GM23338 (cell line): ENCODE measurements at regions not wholly inside any gene's neighbourhood (a gene's known extent, or its start where the extent isn't known, plus 50 kb on each side); places are given as distances from the start of the nearest gene placed in this dataset.

Experiments
- ATAC-seq: fragments of 200-7000 bp; cut with Tn5 transposase; 3 replicates; pipeline ENCODE4 v1.9.1; 2020
- DNase-seq: peaks from one replicate; pipeline ENCODE4 v3.0.0-alpha.2; 2015; ENCODE audit warnings: low spot score
- H2AFZ ChIP-seq: fragments of 200-600 bp; sonication (generic); 2 replicates; pipeline ENCODE4 v1.8.0; 2016; ENCODE audit warnings: antibody characterized with exemption, mild to moderate bottlenecking, moderate library complexity
- H3F3A ChIP-seq: fragments of 200-600 bp; sonication (generic); replicated peaks from 2 replicates; pipeline ENCODE4 v1.8.0; 2017; ENCODE audit warnings: antibody characterized with exemption, mixed run types, low read depth
- H3K27ac ChIP-seq: fragments of 200-600 bp; sonication (generic); 2 replicates; pipeline ENCODE4 v1.6.1; 2016; ENCODE audit warnings: low read depth
- H3K27me3 ChIP-seq: fragments of 200-600 bp; sonication (generic); 2 replicates; pipeline ENCODE4 v1.8.0; 2016; ENCODE audit warnings: mild to moderate bottlenecking, mixed run types, moderate library complexity; ENCODE audit not compliant: insufficient read depth
- H3K36me3 ChIP-seq: fragments of 200-600 bp; sonication (generic); 2 replicates; pipeline ENCODE4 v1.8.0; 2016; ENCODE audit warnings: mild to moderate bottlenecking; ENCODE audit not compliant: insufficient read depth
- H3K4me1 ChIP-seq: fragments of 200-600 bp; sonication (generic); 2 replicates; pipeline ENCODE4 v1.8.0; 2016; ENCODE audit warnings: mild to moderate bottlenecking, moderate library complexity; ENCODE audit not compliant: insufficient read depth
- H3K4me2 ChIP-seq: fragments of 200-600 bp; sonication (generic); 2 replicates; pipeline ENCODE4 v1.7.1; 2017; ENCODE audit warnings: mixed run types
- H3K4me3 ChIP-seq: fragments of 200-600 bp; sonication (generic); 2 replicates; pipeline ENCODE4 v1.6.1; 2016; ENCODE audit warnings: mixed run types
- H3K79me2 ChIP-seq: fragments of 200-600 bp; sonication (generic); replicated peaks from 2 replicates; pipeline ENCODE4 v1.8.0; 2017; ENCODE audit warnings: mild to moderate bottlenecking; ENCODE audit not compliant: insufficient read depth
- H3K9me2 ChIP-seq: fragments of 200-600 bp; sonication (generic); 2 replicates; pipeline ENCODE4 v1.8.0; 2017; ENCODE audit not compliant: insufficient read depth
- H4K20me1 ChIP-seq: fragments of 200-600 bp; sonication (generic); replicated peaks from 2 replicates; pipeline ENCODE4 v1.8.0; 2017; ENCODE audit warnings: mild to moderate bottlenecking; ENCODE audit not compliant: insufficient read depth
- H3K27ac Mint-ChIP-seq: 2 replicates; pipeline ENCODE4 v1.8.0; 2020; ENCODE audit warnings: inconsistent platforms, mild to moderate bottlenecking, moderate library complexity, mixed read lengths
- H3K27me3 Mint-ChIP-seq: 3 replicates; pipeline ENCODE4 v1.8.0; 2022; ENCODE audit warnings: low read depth, mild to moderate bottlenecking, moderate library complexity, mixed read lengths, inconsistent platforms; ENCODE audit not compliant: insufficient read depth, poor library complexity
- H3K36me3 Mint-ChIP-seq: 3 replicates; pipeline ENCODE4 v1.8.0; 2021; ENCODE audit warnings: low read depth, mild to moderate bottlenecking, inconsistent platforms, moderate library complexity, mixed read lengths
- H3K4me1 Mint-ChIP-seq: 3 replicates; pipeline ENCODE4 v1.8.0; 2020; ENCODE audit warnings: mild to moderate bottlenecking, inconsistent platforms, mixed read lengths
- H3K4me3 Mint-ChIP-seq: 3 replicates; pipeline ENCODE4 v1.8.0; 2021; ENCODE audit warnings: moderate library complexity, mild to moderate bottlenecking, inconsistent platforms, mixed read lengths
- H3K9me3 Mint-ChIP-seq: 3 replicates; pipeline ENCODE4 v1.8.0; 2020; ENCODE audit warnings: moderate library complexity, mild to moderate bottlenecking, inconsistent platforms, mixed read lengths
- CREB1 ChIP-seq: fragments of 250-450 bp; sonication (Bioruptor Pico); IDR thresholded peaks from 2 replicates; pipeline ENCODE4 v1.5.0; 2020; ENCODE audit warnings: low read depth, mild to moderate bottlenecking, moderate library complexity
- POLR2AphosphoS5 ChIP-seq: IDR thresholded peaks from 2 replicates; pipeline ENCODE4 v1.6.1; 2016; ENCODE audit warnings: antibody characterized with exemption, low read depth
- STAT1 ChIP-seq: IDR thresholded peaks from one replicate; pipeline ENCODE4 v1.6.1; 2016; ENCODE audit warnings: antibody characterized with exemption; ENCODE audit not compliant: unreplicated experiment
- ZNF114 ChIP-seq: fragments of 250-450 bp; sonication (Bioruptor Pico); IDR thresholded peaks from 2 replicates; pipeline ENCODE4 v1.5.0; 2020; ENCODE audit warnings: mild to moderate bottlenecking, moderate library complexity
- TF ChIP-seq, protein P1 (sequence below): fragments of 250-450 bp; sonication (Bioruptor Pico); IDR thresholded peaks from 2 replicates; pipeline ENCODE4 v1.5.0; 2020; ENCODE audit warnings: mild to moderate bottlenecking, moderate library complexity
- TF ChIP-seq, protein P2 (sequence below), 2 experiments: fragments of 200-600 bp in 1 of 2; sonication (generic) in 1 of 2; conservative IDR thresholded peaks; 2 replicates each; pipeline versions ENCODE4 v1.5.1 to v1.6.1; 2016 to 2017; ENCODE audit warnings: antibody characterized with exemption in 2 of 2, low read depth in 2 of 2, mild to moderate bottlenecking in 2 of 2, moderate library complexity in 1 of 2
- TF ChIP-seq, protein P3 (sequence below): IDR thresholded peaks from one replicate; pipeline ENCODE4 v1.6.1; 2018; ENCODE audit warnings: antibody characterized with exemption; ENCODE audit not compliant: unreplicated experiment

DNA sequence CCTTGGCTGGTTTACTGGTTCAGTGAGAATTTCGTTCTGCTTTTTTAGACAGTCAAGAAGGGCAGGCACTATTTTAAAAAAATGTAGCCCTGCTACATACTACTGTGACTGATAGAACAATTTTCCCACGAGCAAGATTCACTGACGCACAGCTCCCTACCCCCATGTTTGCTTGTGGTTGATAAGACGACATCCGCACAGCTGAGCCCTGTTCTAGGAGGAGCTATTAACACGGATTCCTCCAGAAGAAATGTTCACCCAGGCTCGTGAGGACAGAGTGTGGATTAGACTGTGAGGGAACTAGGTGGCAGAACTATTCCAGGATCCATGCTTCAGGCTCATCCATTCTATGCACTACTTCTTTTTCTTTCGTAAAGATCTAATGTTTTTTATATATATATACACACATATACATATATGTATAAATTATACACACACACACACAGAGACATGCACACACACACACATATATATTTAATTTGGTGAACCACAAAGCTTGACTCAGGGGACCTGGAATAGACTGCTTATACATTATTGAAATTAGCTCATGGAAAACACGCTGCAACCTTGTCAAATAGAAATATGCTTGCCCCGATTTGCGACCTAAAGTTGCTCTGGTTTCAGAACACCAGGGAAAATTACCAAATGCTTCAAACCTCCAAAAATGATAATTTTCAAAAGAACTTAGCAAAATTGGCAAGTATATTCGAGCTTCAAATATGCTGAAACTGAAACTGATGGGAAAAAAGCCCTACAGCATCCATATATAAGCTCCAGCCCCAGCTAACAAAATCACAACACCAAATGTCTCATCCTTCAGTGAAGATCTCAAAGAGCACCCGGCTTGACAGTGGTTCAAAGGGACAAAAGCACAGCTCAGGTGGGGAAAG lies 370.4 kb downstream of the SOCS6 start:
- no peak for TF ChIP-seq STAT1
- no peak for TF ChIP-seq CREB1 (CRISPR knock-in tag)
- no peak for TF ChIP-seq POLR2AphosphoS5
- TF ChIP-seq ZNF114 (CRISPR knock-in tag), result no peak
- TF ChIP-seq, protein P1, sequence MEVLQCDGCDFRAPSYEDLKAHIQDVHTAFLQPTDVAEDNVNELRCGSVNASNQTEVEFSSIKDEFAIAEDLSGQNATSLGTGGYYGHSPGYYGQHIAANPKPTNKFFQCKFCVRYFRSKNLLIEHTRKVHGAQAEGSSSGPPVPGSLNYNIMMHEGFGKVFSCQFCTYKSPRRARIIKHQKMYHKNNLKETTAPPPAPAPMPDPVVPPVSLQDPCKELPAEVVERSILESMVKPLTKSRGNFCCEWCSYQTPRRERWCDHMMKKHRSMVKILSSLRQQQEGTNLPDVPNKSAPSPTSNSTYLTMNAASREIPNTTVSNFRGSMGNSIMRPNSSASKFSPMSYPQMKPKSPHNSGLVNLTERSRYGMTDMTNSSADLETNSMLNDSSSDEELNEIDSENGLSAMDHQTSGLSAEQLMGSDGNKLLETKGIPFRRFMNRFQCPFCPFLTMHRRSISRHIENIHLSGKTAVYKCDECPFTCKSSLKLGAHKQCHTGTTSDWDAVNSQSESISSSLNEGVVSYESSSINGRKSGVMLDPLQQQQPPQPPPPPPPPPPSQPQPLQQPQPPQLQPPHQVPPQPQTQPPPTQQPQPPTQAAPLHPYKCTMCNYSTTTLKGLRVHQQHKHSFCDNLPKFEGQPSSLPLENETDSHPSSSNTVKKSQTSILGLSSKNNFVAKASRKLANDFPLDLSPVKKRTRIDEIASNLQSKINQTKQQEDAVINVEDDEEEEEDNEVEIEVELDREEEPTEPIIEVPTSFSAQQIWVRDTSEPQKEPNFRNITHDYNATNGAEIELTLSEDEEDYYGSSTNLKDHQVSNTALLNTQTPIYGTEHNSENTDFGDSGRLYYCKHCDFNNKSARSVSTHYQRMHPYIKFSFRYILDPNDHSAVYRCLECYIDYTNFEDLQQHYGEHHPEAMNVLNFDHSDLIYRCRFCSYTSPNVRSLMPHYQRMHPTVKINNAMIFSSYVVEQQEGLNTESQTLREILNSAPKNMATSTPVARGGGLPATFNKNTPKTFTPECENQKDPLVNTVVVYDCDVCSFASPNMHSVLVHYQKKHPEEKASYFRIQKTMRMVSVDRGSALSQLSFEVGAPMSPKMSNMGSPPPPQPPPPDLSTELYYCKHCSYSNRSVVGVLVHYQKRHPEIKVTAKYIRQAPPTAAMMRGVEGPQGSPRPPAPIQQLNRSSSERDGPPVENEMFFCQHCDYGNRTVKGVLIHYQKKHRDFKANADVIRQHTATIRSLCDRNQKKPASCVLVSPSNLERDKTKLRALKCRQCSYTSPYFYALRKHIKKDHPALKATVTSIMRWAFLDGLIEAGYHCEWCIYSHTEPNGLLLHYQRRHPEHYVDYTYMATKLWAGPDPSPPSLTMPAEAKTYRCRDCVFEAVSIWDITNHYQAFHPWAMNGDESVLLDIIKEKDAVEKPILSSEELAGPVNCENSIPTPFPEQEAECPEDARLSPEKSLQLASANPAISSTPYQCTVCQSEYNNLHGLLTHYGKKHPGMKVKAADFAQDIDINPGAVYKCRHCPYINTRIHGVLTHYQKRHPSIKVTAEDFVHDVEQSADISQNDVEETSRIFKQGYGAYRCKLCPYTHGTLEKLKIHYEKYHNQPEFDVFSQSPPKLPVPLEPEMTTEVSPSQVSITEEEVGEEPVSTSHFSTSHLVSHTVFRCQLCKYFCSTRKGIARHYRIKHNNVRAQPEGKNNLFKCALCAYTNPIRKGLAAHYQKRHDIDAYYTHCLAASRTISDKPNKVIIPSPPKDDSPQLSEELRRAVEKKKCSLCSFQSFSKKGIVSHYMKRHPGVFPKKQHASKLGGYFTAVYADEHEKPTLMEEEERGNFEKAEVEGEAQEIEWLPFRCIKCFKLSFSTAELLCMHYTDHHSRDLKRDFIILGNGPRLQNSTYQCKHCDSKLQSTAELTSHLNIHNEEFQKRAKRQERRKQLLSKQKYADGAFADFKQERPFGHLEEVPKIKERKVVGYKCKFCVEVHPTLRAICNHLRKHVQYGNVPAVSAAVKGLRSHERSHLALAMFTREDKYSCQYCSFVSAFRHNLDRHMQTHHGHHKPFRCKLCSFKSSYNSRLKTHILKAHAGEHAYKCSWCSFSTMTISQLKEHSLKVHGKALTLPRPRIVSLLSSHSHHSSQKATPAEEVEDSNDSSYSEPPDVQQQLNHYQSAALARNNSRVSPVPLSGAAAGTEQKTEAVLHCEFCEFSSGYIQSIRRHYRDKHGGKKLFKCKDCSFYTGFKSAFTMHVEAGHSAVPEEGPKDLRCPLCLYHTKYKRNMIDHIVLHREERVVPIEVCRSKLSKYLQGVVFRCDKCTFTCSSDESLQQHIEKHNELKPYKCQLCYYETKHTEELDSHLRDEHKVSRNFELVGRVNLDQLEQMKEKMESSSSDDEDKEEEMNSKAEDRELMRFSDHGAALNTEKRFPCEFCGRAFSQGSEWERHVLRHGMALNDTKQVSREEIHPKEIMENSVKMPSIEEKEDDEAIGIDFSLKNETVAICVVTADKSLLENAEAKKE (CRISPR knock-in tag), result no peak
- TF ChIP-seq, protein P2, sequence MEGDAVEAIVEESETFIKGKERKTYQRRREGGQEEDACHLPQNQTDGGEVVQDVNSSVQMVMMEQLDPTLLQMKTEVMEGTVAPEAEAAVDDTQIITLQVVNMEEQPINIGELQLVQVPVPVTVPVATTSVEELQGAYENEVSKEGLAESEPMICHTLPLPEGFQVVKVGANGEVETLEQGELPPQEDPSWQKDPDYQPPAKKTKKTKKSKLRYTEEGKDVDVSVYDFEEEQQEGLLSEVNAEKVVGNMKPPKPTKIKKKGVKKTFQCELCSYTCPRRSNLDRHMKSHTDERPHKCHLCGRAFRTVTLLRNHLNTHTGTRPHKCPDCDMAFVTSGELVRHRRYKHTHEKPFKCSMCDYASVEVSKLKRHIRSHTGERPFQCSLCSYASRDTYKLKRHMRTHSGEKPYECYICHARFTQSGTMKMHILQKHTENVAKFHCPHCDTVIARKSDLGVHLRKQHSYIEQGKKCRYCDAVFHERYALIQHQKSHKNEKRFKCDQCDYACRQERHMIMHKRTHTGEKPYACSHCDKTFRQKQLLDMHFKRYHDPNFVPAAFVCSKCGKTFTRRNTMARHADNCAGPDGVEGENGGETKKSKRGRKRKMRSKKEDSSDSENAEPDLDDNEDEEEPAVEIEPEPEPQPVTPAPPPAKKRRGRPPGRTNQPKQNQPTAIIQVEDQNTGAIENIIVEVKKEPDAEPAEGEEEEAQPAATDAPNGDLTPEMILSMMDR (conservative IDR thresholded peaks at IDR 0.05; ENCODE audit: low read depth in 2 of 2), result no peak
- TF ChIP-seq, protein P3, sequence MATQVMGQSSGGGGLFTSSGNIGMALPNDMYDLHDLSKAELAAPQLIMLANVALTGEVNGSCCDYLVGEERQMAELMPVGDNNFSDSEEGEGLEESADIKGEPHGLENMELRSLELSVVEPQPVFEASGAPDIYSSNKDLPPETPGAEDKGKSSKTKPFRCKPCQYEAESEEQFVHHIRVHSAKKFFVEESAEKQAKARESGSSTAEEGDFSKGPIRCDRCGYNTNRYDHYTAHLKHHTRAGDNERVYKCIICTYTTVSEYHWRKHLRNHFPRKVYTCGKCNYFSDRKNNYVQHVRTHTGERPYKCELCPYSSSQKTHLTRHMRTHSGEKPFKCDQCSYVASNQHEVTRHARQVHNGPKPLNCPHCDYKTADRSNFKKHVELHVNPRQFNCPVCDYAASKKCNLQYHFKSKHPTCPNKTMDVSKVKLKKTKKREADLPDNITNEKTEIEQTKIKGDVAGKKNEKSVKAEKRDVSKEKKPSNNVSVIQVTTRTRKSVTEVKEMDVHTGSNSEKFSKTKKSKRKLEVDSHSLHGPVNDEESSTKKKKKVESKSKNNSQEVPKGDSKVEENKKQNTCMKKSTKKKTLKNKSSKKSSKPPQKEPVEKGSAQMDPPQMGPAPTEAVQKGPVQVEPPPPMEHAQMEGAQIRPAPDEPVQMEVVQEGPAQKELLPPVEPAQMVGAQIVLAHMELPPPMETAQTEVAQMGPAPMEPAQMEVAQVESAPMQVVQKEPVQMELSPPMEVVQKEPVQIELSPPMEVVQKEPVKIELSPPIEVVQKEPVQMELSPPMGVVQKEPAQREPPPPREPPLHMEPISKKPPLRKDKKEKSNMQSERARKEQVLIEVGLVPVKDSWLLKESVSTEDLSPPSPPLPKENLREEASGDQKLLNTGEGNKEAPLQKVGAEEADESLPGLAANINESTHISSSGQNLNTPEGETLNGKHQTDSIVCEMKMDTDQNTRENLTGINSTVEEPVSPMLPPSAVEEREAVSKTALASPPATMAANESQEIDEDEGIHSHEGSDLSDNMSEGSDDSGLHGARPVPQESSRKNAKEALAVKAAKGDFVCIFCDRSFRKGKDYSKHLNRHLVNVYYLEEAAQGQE, result no peak
- H3K36me3 ChIP-seq, result peaks cover 8% of the 10 kb centered on the region; the same call in 1 of the 2 replicates
- no peaks in the 10 kb centered on the region for H3K4me1 ChIP-seq
- Mint-ChIP-seq H3K36me3 (peaks cover 23% of the 10 kb centered on the region), H3K27me3 (no peaks in the 10 kb centered on the region), H3K4me3 (no peak overlapping the region), H3K27ac (no peak overlapping the region), H3K9me3 (peaks cover 94% of the 10 kb centered on the region), H3K4me1 (no peaks in the 10 kb centered on the region)
- H2AFZ ChIP-seq, result no peak overlapping the region
- H3F3A ChIP-seq, result no peaks in the 10 kb centered on the region
- DNase-seq, result no peak
- no peaks in the 10 kb centered on the region for H3K79me2 ChIP-seq
- H4K20me1 ChIP-seq, result no peaks in the 10 kb centered on the region
- no peak for ATAC-seq
- no peak overlapping the region for H3K4me2 ChIP-seq
- H3K27ac ChIP-seq, result no peak overlapping the region
- H3K4me3 ChIP-seq, result no peak overlapping the region
- H3K9me2 ChIP-seq, result no peaks in the 10 kb centered on the region
- H3K27me3 ChIP-seq, result no peaks in the 10 kb centered on the region
